Neural progenitor cell (in vitro differentiated cells): ENCODE measurements at regions not wholly inside any gene's neighbourhood (a gene's known extent, or its start where the extent isn't known, plus 50 kb on each side); places are given as distances from the start of the nearest gene placed in this dataset.

Source experiments
- EZH2 ChIP-seq: fragments of 200-600 bp; sonication (generic); IDR thresholded peaks from 2 replicates; pipeline ENCODE4 v1.6.1; 2017; ENCODE audit warnings: antibody characterized with exemption, mild to moderate bottlenecking, moderate library complexity
- EZH2phosphoT487 ChIP-seq: fragments of 200-600 bp; sonication (generic); IDR thresholded peaks from 2 replicates; pipeline ENCODE4 v1.6.1; 2017; ENCODE audit warnings: antibody characterized with exemption
- TF ChIP-seq, protein P1 (sequence below): fragments of 200-600 bp; sonication (generic); IDR thresholded peaks from 2 replicates; pipeline ENCODE4 v1.5.1; 2017; ENCODE audit warnings: antibody characterized with exemption, mild to moderate bottlenecking

DNA sequence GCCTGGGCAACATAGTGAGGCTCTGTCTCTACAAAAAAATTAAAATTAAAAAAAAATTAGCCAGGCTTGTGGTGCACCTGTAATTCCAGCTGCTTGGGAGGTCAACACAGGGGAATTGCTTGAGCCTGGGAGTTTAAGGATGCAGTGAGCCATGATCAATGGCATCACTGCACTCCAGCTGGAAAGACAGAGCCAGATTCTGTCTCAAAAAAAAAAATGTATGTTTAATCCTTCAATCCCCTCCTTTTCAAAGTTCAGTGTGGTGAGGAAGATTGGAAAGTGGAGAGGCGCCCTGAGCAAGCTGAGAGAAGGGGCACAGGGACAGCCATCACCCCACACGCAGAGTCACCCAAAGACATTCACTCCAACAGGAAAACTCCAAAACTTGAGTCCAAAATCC is 97.7 kb upstream of the BACE2 start:
- TF ChIP-seq EZH2phosphoT487 = no peak
- TF ChIP-seq, protein P1, sequence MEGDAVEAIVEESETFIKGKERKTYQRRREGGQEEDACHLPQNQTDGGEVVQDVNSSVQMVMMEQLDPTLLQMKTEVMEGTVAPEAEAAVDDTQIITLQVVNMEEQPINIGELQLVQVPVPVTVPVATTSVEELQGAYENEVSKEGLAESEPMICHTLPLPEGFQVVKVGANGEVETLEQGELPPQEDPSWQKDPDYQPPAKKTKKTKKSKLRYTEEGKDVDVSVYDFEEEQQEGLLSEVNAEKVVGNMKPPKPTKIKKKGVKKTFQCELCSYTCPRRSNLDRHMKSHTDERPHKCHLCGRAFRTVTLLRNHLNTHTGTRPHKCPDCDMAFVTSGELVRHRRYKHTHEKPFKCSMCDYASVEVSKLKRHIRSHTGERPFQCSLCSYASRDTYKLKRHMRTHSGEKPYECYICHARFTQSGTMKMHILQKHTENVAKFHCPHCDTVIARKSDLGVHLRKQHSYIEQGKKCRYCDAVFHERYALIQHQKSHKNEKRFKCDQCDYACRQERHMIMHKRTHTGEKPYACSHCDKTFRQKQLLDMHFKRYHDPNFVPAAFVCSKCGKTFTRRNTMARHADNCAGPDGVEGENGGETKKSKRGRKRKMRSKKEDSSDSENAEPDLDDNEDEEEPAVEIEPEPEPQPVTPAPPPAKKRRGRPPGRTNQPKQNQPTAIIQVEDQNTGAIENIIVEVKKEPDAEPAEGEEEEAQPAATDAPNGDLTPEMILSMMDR = no peak
- no peak for TF ChIP-seq EZH2
